Panc1 (cell line): ENCODE measurements at regions not wholly inside any gene's neighbourhood (a gene's known extent, or its start where the extent isn't known, plus 50 kb on each side); places are given as distances from the start of the nearest gene placed in this dataset.

ENCODE experiments used
- ATAC-seq: fragments of 200-7000 bp; cut with Tn5 transposase; 2 replicates; pipeline ENCODE4 v1.9.1; 2020; ENCODE audit warnings: mild to moderate bottlenecking, moderate library complexity
- BruUV-seq: library from RNA; stranded (reverse); fragments of 400-500 nt; replicated peaks from 2 replicates; lab custom pipeline; 2021; lab: Mats Ljungman, UMichigan
- CTCF ChIA-PET: fragments of 300-600 bp; sonication (Branson Sonifier 250); formaldehyde crosslinking; loops from one replicate; lab custom pipeline; 2022; ENCODE audit warnings: antibody characterized with exemption; lab: Charles Lee
- POLR2A ChIA-PET: fragments of 300-600 bp; sonication (Branson Sonifier 250); formaldehyde crosslinking; loops from one replicate; lab custom pipeline; 2022; ENCODE audit warnings: antibody characterized with exemption; lab: Charles Lee
- DNase-seq: peaks from one replicate; pipeline ENCODE4 v3.0.0-alpha.2; 2010; ENCODE audit warnings: low read depth, low spot score
- H3K27ac ChIP-seq: 2 replicates; pipeline ENCODE4 v1.5.1; 2011; ENCODE audit warnings: mild to moderate bottlenecking, low read length, inconsistent platforms
- H3K27me3 ChIP-seq: fragments of 200-500 bp; sonication (Bioruptor generic); 2 replicates; pipeline ENCODE4 v1.6.0; 2014; ENCODE audit warnings: low read length, inconsistent platforms; ENCODE audit not compliant: control insufficient read depth, insufficient read depth
- H3K36me3 ChIP-seq: fragments of 200-500 bp; sonication (Bioruptor generic); 2 replicates; pipeline ENCODE4 v1.5.1; 2014; ENCODE audit warnings: inconsistent platforms, mild to moderate bottlenecking, low read length, moderate library complexity; ENCODE audit not compliant: control insufficient read depth, insufficient read depth
- H3K4me1 ChIP-seq: 2 replicates; pipeline ENCODE4 v1.5.1; 2011; ENCODE audit warnings: inconsistent platforms, mild to moderate bottlenecking, low read length, moderate library complexity; ENCODE audit not compliant: control insufficient read depth, insufficient read depth
- H3K4me3 ChIP-seq, 2 experiments: 2 replicates each; pipeline ENCODE4 v1.5.1; 2011 to 2012; ENCODE audit warnings: low read depth in 2 of 2, low read length in 2 of 2, mild to moderate bottlenecking in 2 of 2, inconsistent platforms in 1 of 2, moderate library complexity in 1 of 2
- H3K9me3 ChIP-seq: fragments of 200-500 bp; sonication (Bioruptor generic); 2 replicates; pipeline ENCODE4 v1.5.1; 2014; ENCODE audit warnings: low read depth, mild to moderate bottlenecking, inconsistent platforms, low read length, moderate library complexity; ENCODE audit not compliant: control insufficient read depth, insufficient read depth
- POLR2AphosphoS5 ChIP-seq: IDR thresholded peaks from 2 replicates; pipeline ENCODE4 v1.6.1; 2012; ENCODE audit warnings: mild to moderate bottlenecking, low read depth, low read length, moderate library complexity
- SIN3A ChIP-seq: IDR thresholded peaks from 2 replicates; pipeline ENCODE4 v1.6.1; 2012; ENCODE audit warnings: low read depth, mild to moderate bottlenecking, low read length, moderate library complexity, borderline replicate concordance; ENCODE audit not compliant: insufficient read depth
- TCF7L2 ChIP-seq: IDR thresholded peaks from 2 replicates; pipeline ENCODE4 v1.6.1; 2011; ENCODE audit warnings: mild to moderate bottlenecking, low read depth, low read length, inconsistent platforms
- in situ Hi-C: cut with HindIII; loops from 2 replicates; pipeline ENCODE4 v1.10.0; 2016; ENCODE audit warnings: low sequenced_read_pairs, low pct_unique_long_range_greater_than_20kb
- intact Hi-C: fragments of 100-400 bp; cut with micrococcal nuclease; formaldehyde crosslinking; loops from one replicate; pipeline ENCODE4 v1.10.0; 2022; ENCODE audit not compliant: unreplicated experiment
- TF ChIP-seq, protein P1 (sequence below): fragments of 450-650 bp; IDR thresholded peaks from 2 replicates; pipeline ENCODE4 v1.5.1; 2017; ENCODE audit warnings: mild to moderate bottlenecking
- TF ChIP-seq, protein P2 (sequence below), 2 experiments: IDR thresholded peaks; 2 replicates each; pipeline ENCODE4 v1.6.1; 2011 to 2012; ENCODE audit warnings: low read depth in 2 of 2, control low read depth in 1 of 2, low read length in 1 of 2, mild to moderate bottlenecking in 1 of 2, moderate library complexity in 1 of 2; ENCODE audit not compliant: insufficient read depth in 1 of 2

DNA sequence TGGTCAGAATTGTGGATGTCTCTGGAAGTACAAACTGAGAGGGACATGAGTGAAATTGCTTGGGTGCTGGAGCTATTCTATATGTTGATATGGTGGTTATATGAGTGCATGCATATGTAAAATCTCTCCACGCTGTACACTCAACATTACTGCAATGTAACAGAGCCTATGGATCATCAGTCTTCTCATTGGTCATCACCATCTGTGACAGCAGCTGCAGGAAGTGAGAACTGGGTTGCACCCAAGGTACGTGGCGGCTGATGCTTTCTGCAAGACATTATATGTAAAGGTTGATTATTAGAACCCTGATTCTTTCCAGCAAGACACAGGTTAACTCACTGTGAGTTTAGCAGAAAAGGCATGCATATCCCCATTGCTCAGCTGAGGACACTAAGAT is 387.1 kb downstream of the OMA1 start:
- Histone ChIP-seq H3K36me3 (no peaks in the 10 kb centered on the region), H3K9me3 (no peaks in the 10 kb centered on the region), H3K27ac (no peak overlapping the region), H3K27me3 (no peaks in the 10 kb centered on the region), H3K4me1 (no peaks in the 10 kb centered on the region), H3K4me3 (no peak overlapping the region)
- DNase-seq (no peak), ATAC-seq (no peak)
- in situ Hi-C loops, result no loop called here
- no TSS peak for BruUV-seq
- intact Hi-C loops, result no loop called here
- no peak for TF ChIP-seq SIN3A
- TF ChIP-seq POLR2AphosphoS5, result no peak
- TF ChIP-seq, protein P1, sequence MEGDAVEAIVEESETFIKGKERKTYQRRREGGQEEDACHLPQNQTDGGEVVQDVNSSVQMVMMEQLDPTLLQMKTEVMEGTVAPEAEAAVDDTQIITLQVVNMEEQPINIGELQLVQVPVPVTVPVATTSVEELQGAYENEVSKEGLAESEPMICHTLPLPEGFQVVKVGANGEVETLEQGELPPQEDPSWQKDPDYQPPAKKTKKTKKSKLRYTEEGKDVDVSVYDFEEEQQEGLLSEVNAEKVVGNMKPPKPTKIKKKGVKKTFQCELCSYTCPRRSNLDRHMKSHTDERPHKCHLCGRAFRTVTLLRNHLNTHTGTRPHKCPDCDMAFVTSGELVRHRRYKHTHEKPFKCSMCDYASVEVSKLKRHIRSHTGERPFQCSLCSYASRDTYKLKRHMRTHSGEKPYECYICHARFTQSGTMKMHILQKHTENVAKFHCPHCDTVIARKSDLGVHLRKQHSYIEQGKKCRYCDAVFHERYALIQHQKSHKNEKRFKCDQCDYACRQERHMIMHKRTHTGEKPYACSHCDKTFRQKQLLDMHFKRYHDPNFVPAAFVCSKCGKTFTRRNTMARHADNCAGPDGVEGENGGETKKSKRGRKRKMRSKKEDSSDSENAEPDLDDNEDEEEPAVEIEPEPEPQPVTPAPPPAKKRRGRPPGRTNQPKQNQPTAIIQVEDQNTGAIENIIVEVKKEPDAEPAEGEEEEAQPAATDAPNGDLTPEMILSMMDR, result no peak
- POLR2A ChIA-PET, result no interaction called here
- CTCF ChIA-PET, result no interaction called here

DNA sequence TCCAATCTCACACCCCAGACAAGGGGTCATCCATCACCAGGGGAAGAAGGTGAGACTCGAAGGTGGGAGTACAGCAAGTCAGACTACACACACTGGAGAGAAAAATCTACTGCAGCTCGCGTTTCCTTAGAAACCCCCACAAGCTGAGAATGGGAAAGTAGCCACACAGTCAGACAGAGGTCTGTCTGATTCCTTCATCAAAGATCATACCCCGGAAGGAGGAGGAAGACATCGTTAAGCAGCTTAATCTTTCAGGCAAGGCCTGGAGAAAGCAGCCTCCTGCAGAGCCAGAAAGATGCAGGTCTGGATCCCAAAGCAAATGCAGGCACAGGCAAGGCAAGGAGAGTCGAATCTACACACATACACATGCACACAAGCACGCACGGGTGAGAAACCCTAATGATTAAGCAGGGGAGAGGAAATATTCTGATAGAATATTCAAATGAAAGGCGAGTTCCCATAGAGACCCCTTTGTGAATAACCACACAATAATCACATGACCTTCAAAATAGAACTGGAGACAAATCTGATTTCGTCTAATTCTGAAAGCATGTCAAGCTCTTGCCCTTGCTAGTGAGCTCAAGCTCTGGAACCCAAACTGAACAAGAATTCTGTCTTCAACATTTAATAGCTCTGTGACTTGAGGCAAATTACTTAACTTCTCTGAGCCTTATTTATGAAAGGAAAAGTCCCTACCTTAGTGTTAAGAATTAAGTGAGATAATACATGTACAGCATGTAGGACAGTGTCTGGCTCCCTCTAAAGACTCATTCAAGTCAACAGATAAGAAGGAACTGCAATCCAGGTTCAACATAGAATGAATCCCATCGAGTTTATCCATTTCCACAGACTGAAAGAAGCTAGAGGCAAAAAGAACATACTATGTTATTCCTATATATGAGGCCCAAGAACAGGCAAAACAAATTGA is 387.8 kb downstream of the OMA1 start:
- DNase-seq, result no peak
- in situ Hi-C loops (no loop called here), intact Hi-C loops (no loop called here)
- Histone ChIP-seq H3K4me1 (no peaks in the 10 kb centered on the region), H3K27me3 (no peaks in the 10 kb centered on the region), H3K4me3 (no peak overlapping the region), H3K9me3 (no peaks in the 10 kb centered on the region), H3K27ac (no peak overlapping the region), H3K36me3 (no peaks in the 10 kb centered on the region)
- no peak for ATAC-seq
- CTCF ChIA-PET, result no interaction called here
- POLR2A ChIA-PET, result no interaction called here
- BruUV-seq, result no TSS peak
- TF ChIP-seq TCF7L2, result no peak
- TF ChIP-seq, protein P2, sequence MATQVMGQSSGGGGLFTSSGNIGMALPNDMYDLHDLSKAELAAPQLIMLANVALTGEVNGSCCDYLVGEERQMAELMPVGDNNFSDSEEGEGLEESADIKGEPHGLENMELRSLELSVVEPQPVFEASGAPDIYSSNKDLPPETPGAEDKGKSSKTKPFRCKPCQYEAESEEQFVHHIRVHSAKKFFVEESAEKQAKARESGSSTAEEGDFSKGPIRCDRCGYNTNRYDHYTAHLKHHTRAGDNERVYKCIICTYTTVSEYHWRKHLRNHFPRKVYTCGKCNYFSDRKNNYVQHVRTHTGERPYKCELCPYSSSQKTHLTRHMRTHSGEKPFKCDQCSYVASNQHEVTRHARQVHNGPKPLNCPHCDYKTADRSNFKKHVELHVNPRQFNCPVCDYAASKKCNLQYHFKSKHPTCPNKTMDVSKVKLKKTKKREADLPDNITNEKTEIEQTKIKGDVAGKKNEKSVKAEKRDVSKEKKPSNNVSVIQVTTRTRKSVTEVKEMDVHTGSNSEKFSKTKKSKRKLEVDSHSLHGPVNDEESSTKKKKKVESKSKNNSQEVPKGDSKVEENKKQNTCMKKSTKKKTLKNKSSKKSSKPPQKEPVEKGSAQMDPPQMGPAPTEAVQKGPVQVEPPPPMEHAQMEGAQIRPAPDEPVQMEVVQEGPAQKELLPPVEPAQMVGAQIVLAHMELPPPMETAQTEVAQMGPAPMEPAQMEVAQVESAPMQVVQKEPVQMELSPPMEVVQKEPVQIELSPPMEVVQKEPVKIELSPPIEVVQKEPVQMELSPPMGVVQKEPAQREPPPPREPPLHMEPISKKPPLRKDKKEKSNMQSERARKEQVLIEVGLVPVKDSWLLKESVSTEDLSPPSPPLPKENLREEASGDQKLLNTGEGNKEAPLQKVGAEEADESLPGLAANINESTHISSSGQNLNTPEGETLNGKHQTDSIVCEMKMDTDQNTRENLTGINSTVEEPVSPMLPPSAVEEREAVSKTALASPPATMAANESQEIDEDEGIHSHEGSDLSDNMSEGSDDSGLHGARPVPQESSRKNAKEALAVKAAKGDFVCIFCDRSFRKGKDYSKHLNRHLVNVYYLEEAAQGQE (IDR thresholded peaks at IDR 0.05; ENCODE audit: insufficient read depth in 1 of 2, low read depth in 2 of 2, low read length in 1 of 2), result no peak
- no peak for TF ChIP-seq POLR2AphosphoS5
- TF ChIP-seq, protein P1, result no peak
- TF ChIP-seq SIN3A, result no peak
